ENCODE measurements at regions not wholly inside any gene's neighbourhood (a gene's known extent, or its start where the extent isn't known, plus 50 kb on each side); places are given as distances from the start of the nearest gene placed in this dataset.

- TF ChIP-seq ZNF384 (IDR thresholded peaks at IDR 0.05; ENCODE audit: borderline replicate concordance, low read depth, low read length), result no peak
- TF ChIP-seq ATF7 (IDR thresholded peaks at IDR 0.05; ENCODE audit: low read depth), result no peak; the same call in 1 of the 2 replicates
- no peak for TF ChIP-seq PRDM15 (CRISPR knock-in tag; IDR thresholded peaks at IDR 0.05)
- TF ChIP-seq ETV6 (conservative IDR thresholded peaks at IDR 0.05 in 1 of 2, IDR thresholded peaks at IDR 0.05 in 1 of 2; ENCODE audit: borderline replicate concordance in 1 of 2, low read depth in 1 of 2), result 0 out of 4 replicates have a peak, but pooled peaks of 1 of the 2 experiments have one; percentile 11
- TF ChIP-seq SIX5 (IDR thresholded peaks at IDR 0.05; ENCODE audit: low read depth, low read length, severe bottlenecking), result no peak
- TF ChIP-seq HSF1 (IDR thresholded peaks at IDR 0.05; ENCODE audit: low read depth, low read length), result no peak
- no peak for TF ChIP-seq CHD4 (IDR thresholded peaks at IDR 0.05)
- TF ChIP-seq SREBF2 (IDR thresholded peaks at IDR 0.05; ENCODE audit: low read length), result no peak
- TF ChIP-seq YBX1 (IDR thresholded peaks at IDR 0.05), result no peak
- no peak for TF ChIP-seq KDM1A (IDR thresholded peaks at IDR 0.05; ENCODE audit: borderline replicate concordance)
- no peak for TF ChIP-seq STAT1 (conservative IDR thresholded peaks at IDR 0.05)
- TF ChIP-seq ESRRA (IDR thresholded peaks at IDR 0.05; ENCODE audit: low read length), result no peak
- no peak for TF ChIP-seq ZNF592 (IDR thresholded peaks at IDR 0.05)
- TF ChIP-seq IKZF1 (conservative IDR thresholded peaks at IDR 0.05), result peak; percentile 28
- no peak for TF ChIP-seq CEBPB (IDR thresholded peaks at IDR 0.05; ENCODE audit: borderline replicate concordance in 1 of 2, low read depth in 2 of 2, low read length in 2 of 2)
- no peak for TF ChIP-seq SUPT20H (IDR thresholded peaks at IDR 0.05; ENCODE audit: borderline replicate concordance, control insufficient read depth, low read depth, low read length)
- TF ChIP-seq ZBTB4 (CRISPR knock-in tag; IDR thresholded peaks at IDR 0.05), result no peak
These were observed 77.4 kb upstream of the TMEM170B start (continued) for GRCh38 chr6:11460001-11460668.

Data from GM12878 (cell line).